ENCODE measurements at regions not wholly inside any gene's neighbourhood (a gene's known extent, or its start where the extent isn't known, plus 50 kb on each side); places are given as distances from the start of the nearest gene placed in this dataset.

DNA sequence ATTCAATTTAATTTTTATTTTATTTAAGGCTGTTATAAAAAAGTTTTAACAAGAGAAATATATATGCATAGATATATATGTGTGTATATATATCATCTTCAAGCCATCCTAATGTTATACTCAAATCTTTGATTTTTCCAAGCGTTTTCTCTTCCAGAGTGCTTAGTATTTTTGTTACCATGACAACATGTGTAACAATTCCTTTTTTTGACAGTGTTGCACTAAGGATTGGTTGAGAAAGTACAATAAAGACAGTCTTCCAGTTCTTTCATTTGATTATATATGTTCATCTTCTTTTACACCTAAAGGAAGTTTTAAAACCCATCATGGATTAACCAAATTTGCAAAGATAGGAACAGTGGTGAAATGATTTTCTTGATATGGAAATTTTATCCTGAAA is 171.7 kb downstream of the KLF6 start:
- TF ChIP-seq OSR1 (CRISPR knock-in tag; IDR thresholded peaks at IDR 0.05) (no peak), ESRRG (CRISPR knock-in tag; IDR thresholded peaks at IDR 0.05) (no peak), ZNF8 (CRISPR knock-in tag; IDR thresholded peaks at IDR 0.05) (no peak), ZC3H10 (CRISPR knock-in tag; IDR thresholded peaks at IDR 0.05) (no peak), ZFP3 (CRISPR knock-in tag; IDR thresholded peaks at IDR 0.05) (no peak)
